K562 (cell line): ENCODE measurements at regions not wholly inside any gene's neighbourhood (a gene's known extent, or its start where the extent isn't known, plus 50 kb on each side); places are given as distances from the start of the nearest gene placed in this dataset.

Experiments
- ARHGAP35 ChIP-seq: fragments of 450-650 bp; IDR thresholded peaks from 2 replicates; pipeline ENCODE4 v1.6.1; 2018; ENCODE audit not compliant: partially characterized antibody
- CTCF ChIP-seq, 3 experiments: IDR thresholded peaks in 2 of 3; conservative IDR thresholded peaks in 1 of 3; 2 replicates each; pipeline ENCODE4 v1.5.1; 2011 to 2012; ENCODE audit warnings: low read length in 3 of 3, mild to moderate bottlenecking in 3 of 3, control low read depth in 2 of 3, improper control_type of control experiment in 1 of 3, inconsistent platforms in 1 of 3, low read depth in 1 of 3, mixed read lengths in 1 of 3, moderate library complexity in 1 of 3; ENCODE audit not compliant: insufficient read depth in 2 of 3
- HNRNPK ChIP-seq: fragments of 200-400 bp; formaldehyde crosslinking; IDR thresholded peaks from one replicate; pipeline ENCODE4 v1.6.1; 2018; ENCODE audit warnings: mild to moderate bottlenecking, low read depth, low read length; ENCODE audit not compliant: poor library complexity, severe bottlenecking
- NR1H2 ChIP-seq: sonication (generic); formaldehyde crosslinking; IDR thresholded peaks from 2 replicates; pipeline ENCODE4 v1.4.0; 2020; ENCODE audit warnings: mild to moderate bottlenecking, missing genetic modification reagents
- TCF7L2 ChIP-seq: fragments of 150-350 bp; IDR thresholded peaks from 2 replicates; pipeline ENCODE4 v1.6.1; 2016; ENCODE audit warnings: low read depth, mild to moderate bottlenecking, low read length, moderate library complexity

- TF ChIP-seq NR1H2 (CRISPR knock-in tag), result no peak
- TF ChIP-seq TCF7L2, result no peak
- TF ChIP-seq ARHGAP35, result no peak
- no peak for TF ChIP-seq HNRNPK
- no peak for TF ChIP-seq CTCF (IDR thresholded peaks at IDR 0.05 in 2 of 3, conservative IDR thresholded peaks at IDR 0.05 in 1 of 3; ENCODE audit: insufficient read depth in 2 of 3, low read depth in 1 of 3, low read length in 3 of 3)
These were observed 87.3 kb upstream of the GRAMD2B start for GRCh38 chr5:126335886-126336285.
